ENCODE measurements at regions not wholly inside any gene's neighbourhood (a gene's known extent, or its start where the extent isn't known, plus 50 kb on each side); places are given as distances from the start of the nearest gene placed in this dataset.
A peak's percentile ranks its signal among the peaks of the same experiment; 100 is the strongest.

DNA sequence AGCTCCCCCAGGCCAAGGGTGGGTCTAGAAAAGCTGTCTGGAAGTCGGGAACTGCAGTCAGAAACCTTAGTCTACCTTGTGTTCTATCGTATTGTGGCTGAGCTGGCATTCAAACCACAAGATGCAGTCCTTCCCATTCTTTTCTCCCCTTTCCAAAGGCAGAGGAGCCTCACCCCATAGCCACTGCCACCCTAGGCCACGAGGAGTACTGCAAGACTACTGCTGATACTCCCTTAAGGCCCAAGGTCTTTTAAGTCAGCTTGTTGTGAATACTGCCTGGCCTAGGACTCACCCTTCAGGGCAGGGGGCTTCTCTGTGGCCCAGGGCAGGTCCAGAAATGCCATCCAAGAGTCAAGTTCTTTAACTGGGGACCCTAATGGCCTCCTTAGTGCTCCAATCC, 214.5 kb upstream of the CNTNAP2 start:
- no peak for TF ChIP-seq EZH2phosphoT487 (IDR thresholded peaks at IDR 0.05; ENCODE audit: borderline replicate concordance, low read depth, low read length)
- 0 out of 2 replicates have a peak, but pooled peaks have one; percentile 18 for TF ChIP-seq CTCF (conservative IDR thresholded peaks at IDR 0.05; ENCODE audit: low read length)

Data from OCI-LY7 (cell line).